ENCODE measurements at regions not wholly inside any gene's neighbourhood (a gene's known extent, or its start where the extent isn't known, plus 50 kb on each side); places are given as distances from the start of the nearest gene placed in this dataset.

DNA sequence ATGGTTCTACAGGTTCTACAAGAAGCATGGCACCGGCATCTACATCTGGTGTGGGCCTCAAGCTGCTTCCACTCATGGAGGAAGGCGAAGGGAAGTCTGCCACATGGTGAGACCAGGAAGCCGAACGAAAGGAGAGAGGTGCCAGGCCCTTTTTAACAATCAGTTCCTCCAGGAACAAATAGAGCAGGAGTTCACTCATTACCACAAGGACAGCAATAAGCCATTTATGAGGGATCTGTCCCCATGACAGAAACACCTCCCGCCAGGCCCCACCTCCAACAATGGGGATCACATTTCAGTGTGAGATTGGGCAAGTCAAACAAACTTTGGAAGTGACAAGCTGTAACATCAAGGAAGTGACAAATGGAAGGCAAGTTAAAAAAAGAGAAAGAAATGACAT is 95.5 kb upstream of the PTPN3 start:
- H4K20me1 ChIP-seq (ENCODE audit: insufficient read depth) = no peaks in the 10 kb centered on the region
- H3K36me3 ChIP-seq (ENCODE audit: control insufficient read depth in 1 of 2, insufficient read depth in 2 of 2, low read length in 2 of 2) = no peaks in the 10 kb centered on the region
- H3K4me1 ChIP-seq (ENCODE audit: control insufficient read depth in 1 of 2, insufficient read depth in 2 of 2, low read length in 2 of 2) = no peaks in the 10 kb centered on the region
- TF ChIP-seq YY1 (IDR thresholded peaks at IDR 0.05; ENCODE audit: extremely low read depth, insufficient replicate concordance, low read depth, low read length) (no peak), CEBPB (IDR thresholded peaks at IDR 0.05; ENCODE audit: low read depth) (no peak), CBX3 (IDR thresholded peaks at IDR 0.05; ENCODE audit: low read depth) (no peak)
- H3K9me3 ChIP-seq (ENCODE audit: control insufficient read depth in 1 of 2, insufficient read depth in 1 of 2, low read depth in 1 of 2, low read length in 2 of 2) = no peaks in the 10 kb centered on the region
- ChIA-PET RAD21 (ENCODE audit: low non-redundant PET in 1 of 2, low total read pairs in 2 of 2, uncharacterized antibody in 2 of 2, unreplicated experiment in 2 of 2) (no interaction called here), POLR2A (no interaction called here), CTCF (no interaction called here)
- ATAC-seq = no peak
- no peak overlapping the region for H3K4me2 ChIP-seq (ENCODE audit: low read length)
- H3K27ac ChIP-seq (ENCODE audit: low read depth, low read length) = no peak overlapping the region
- no peak overlapping the region for H3K4me3 ChIP-seq (replicated peaks in 1 of 2; ENCODE audit: low read depth in 1 of 2, low read length in 2 of 2)
- H3K27me3 ChIP-seq (ENCODE audit: insufficient read depth, low read length) = no peaks in the 10 kb centered on the region
- H3K9me2 ChIP-seq (ENCODE audit: insufficient read depth) = no peaks in the 10 kb centered on the region
- intact Hi-C loops (cut with micrococcal nuclease) = no loop called here
- BruUV-seq (replicated peaks) = no TSS peak
- no peak overlapping the region for H2AFZ ChIP-seq (ENCODE audit: low read depth, low read length, poor library complexity, severe bottlenecking)
- H3K79me2 ChIP-seq (ENCODE audit: insufficient read depth, low read length) = no peaks in the 10 kb centered on the region
- no peak overlapping the region for H3K9ac ChIP-seq (ENCODE audit: low read length)
- DNase-seq (ENCODE audit: low read depth, low spot score) = no peak

GRCh38 chr9:109597496-109597895 is 99.4 kb upstream of the PTPN3 start:
- POLR2A ChIA-PET = no interaction called here
- RAD21 ChIA-PET (ENCODE audit: low non-redundant PET in 1 of 2, low total read pairs in 2 of 2, uncharacterized antibody in 2 of 2, unreplicated experiment in 2 of 2) = no interaction called here
- H3K4me1 ChIP-seq (ENCODE audit: control insufficient read depth in 1 of 2, insufficient read depth in 2 of 2, low read length in 2 of 2) = peaks cover 0 to 3% of the 10 kb centered on the region in 2 experiments; a peak in 1 of 4 replicates
- no peak overlapping the region for H3K27ac ChIP-seq (ENCODE audit: low read depth, low read length)
- H3K4me2 ChIP-seq (ENCODE audit: low read length) = no peak overlapping the region
- CTCF ChIA-PET = no interaction called here
- no peaks in the 10 kb centered on the region for H3K79me2 ChIP-seq (ENCODE audit: insufficient read depth, low read length)
- no peaks in the 10 kb centered on the region for H3K9me3 ChIP-seq (ENCODE audit: control insufficient read depth in 1 of 2, insufficient read depth in 1 of 2, low read depth in 1 of 2, low read length in 2 of 2)
- DNase-seq (ENCODE audit: low read depth, low spot score) = no peak
- no TSS peak for BruUV-seq (replicated peaks)
- no peak overlapping the region for H3K9ac ChIP-seq (ENCODE audit: low read length)
- no peak for ATAC-seq
- no peak for TF ChIP-seq RAD21 (IDR thresholded peaks at IDR 0.05; ENCODE audit: low read depth)
- no peaks in the 10 kb centered on the region for H3K9me2 ChIP-seq (ENCODE audit: insufficient read depth)
- H3K27me3 ChIP-seq (ENCODE audit: insufficient read depth, low read length) = peaks cover 32% of the 10 kb centered on the region
- no peaks in the 10 kb centered on the region for H4K20me1 ChIP-seq (ENCODE audit: insufficient read depth)
- H2AFZ ChIP-seq (ENCODE audit: low read depth, low read length, poor library complexity, severe bottlenecking) = no peak overlapping the region
- intact Hi-C loops (cut with micrococcal nuclease) = no loop called here
- H3K36me3 ChIP-seq (ENCODE audit: control insufficient read depth in 1 of 2, insufficient read depth in 2 of 2, low read length in 2 of 2) = no peaks in the 10 kb centered on the region
- H3K4me3 ChIP-seq (replicated peaks in 1 of 2; ENCODE audit: low read depth in 1 of 2, low read length in 2 of 2) = no peak overlapping the region

DNA sequence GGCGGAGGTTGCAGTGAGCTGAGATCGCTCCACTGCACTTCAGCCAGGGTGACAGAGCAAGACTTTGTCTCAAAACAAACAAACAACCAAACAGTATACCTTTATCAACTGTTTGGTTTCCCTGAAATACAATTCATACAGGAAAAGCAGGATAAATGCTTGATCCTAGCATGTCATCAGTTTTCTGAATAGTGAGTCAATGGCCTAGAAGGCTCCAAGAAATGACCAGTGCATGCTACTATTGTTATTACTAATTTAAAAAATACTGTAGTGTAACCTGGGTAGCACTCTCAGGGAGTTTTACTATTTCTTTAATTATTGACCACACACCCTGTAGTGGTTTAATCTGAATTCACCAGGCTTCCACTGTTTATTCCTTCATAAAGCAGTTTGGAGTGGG is 101.0 kb upstream of the PTPN3 start:
- Histone ChIP-seq H3K9me2 (ENCODE audit: insufficient read depth) (no peaks in the 10 kb centered on the region), H3K36me3 (ENCODE audit: control insufficient read depth in 1 of 2, insufficient read depth in 2 of 2, low read length in 2 of 2) (no peaks in the 10 kb centered on the region), H2AFZ (ENCODE audit: low read depth, low read length, poor library complexity, severe bottlenecking) (no peak overlapping the region), H4K20me1 (ENCODE audit: insufficient read depth) (no peaks in the 10 kb centered on the region), H3K27ac (ENCODE audit: low read depth, low read length) (no peak overlapping the region), H3K4me2 (ENCODE audit: low read length) (no peak overlapping the region), H3K4me3 (replicated peaks in 1 of 2; ENCODE audit: low read depth in 1 of 2, low read length in 2 of 2) (no peak overlapping the region), H3K4me1 (ENCODE audit: control insufficient read depth in 1 of 2, insufficient read depth in 2 of 2, low read length in 2 of 2) (peaks cover 0 to 3% of the 10 kb centered on the region in 2 experiments; a peak in 1 of 4 replicates), H3K79me2 (ENCODE audit: insufficient read depth, low read length) (no peaks in the 10 kb centered on the region), H3K9ac (ENCODE audit: low read length) (no peak overlapping the region), H3K27me3 (ENCODE audit: insufficient read depth, low read length) (peaks cover 48% of the 10 kb centered on the region), H3K9me3 (ENCODE audit: control insufficient read depth in 1 of 2, insufficient read depth in 1 of 2, low read depth in 1 of 2, low read length in 2 of 2) (no peaks in the 10 kb centered on the region)
- ChIA-PET POLR2A (no interaction called here), CTCF (no interaction called here), RAD21 (ENCODE audit: low non-redundant PET in 1 of 2, low total read pairs in 2 of 2, uncharacterized antibody in 2 of 2, unreplicated experiment in 2 of 2) (no interaction called here)
- DNase-seq (ENCODE audit: low read depth, low spot score) = no peak
- intact Hi-C loops (cut with micrococcal nuclease) = no loop called here
- TF ChIP-seq FOSL1 (IDR thresholded peaks at IDR 0.05; ENCODE audit: low read depth) (no peak), POLR2AphosphoS5 (IDR thresholded peaks at IDR 0.05; ENCODE audit: low read depth, low read length) (no peak), ZBTB33 (IDR thresholded peaks at IDR 0.05; ENCODE audit: extremely low read depth, insufficient replicate concordance, low read length) (no peak), ZNF274 (IDR thresholded peaks at IDR 0.05; ENCODE audit: low read depth, low read length) (no peak), ATF3 (IDR thresholded peaks at IDR 0.05) (no peak), ZFX (IDR thresholded peaks at IDR 0.05) (no peak), EZH2phosphoT487 (IDR thresholded peaks at IDR 0.05; ENCODE audit: borderline replicate concordance) (no peak), JUND (IDR thresholded peaks at IDR 0.05) (no peak), EZH2 (IDR thresholded peaks at IDR 0.05) (no peak), SIN3A (IDR thresholded peaks at IDR 0.05; ENCODE audit: low read depth) (no peak)
- no TSS peak for BruUV-seq (replicated peaks)
- ATAC-seq = no peak

Data from HCT116 (cell line).